Left renal cortex interstitium (tissue), 4 donors: ENCODE measurements at regions not wholly inside any gene's neighbourhood (a gene's known extent, or its start where the extent isn't known, plus 50 kb on each side); places are given as distances from the start of the nearest gene placed in this dataset.

Experiments
- DNase-seq, 4 donors: peaks; one replicate each; pipeline ENCODE4 v3.0.0-alpha.2; 2013; ENCODE audit warnings: low read depth in 4 of 4, low spot score in 2 of 4, missing footprints in 1 of 4

DNA sequence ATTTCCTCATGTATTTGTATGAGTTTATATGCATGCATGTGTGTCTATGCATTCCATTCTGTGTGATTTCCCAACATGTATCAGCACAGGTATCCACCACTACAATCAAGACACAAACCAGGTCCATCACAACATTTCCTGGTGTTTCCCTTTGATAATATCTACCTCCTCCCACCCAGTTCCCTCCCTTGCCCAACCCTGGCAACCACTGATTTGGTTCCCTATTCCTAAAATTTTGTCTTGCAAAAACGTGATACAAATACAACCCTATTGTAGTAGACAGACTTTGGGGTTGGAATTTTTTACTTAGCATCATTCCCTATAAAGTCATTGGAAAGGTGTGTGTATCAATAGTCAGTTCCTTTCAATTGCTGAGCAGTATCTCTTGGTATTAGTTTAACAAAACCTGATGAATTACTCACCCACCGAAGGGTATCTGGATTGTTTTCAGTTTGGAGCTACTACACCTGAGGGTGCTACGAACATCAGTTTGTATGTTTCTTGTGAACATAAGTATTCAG, 51.8 kb upstream of the IGLL5 start:
- DNase-seq = no peak

- DNase-seq = no peak
Measured at GRCh38 chr22:22836635-22837034, 51.0 kb upstream of the IGLL5 start.
